BE2C (cell line): ENCODE measurements at regions not wholly inside any gene's neighbourhood (a gene's known extent, or its start where the extent isn't known, plus 50 kb on each side); places are given as distances from the start of the nearest gene placed in this dataset.

Experiments used
- DNase-seq: peaks from one replicate; pipeline ENCODE4 v3.0.0-alpha.2; 2020
- H3K27me3 ChIP-seq: fragments of 250-450 bp; sonication (Bioruptor Pico); 2 replicates; pipeline ENCODE4 v1.5.1; 2020; ENCODE audit warnings: mild to moderate bottlenecking
- H3K36me3 ChIP-seq: fragments of 250-450 bp; sonication (Bioruptor Pico); 2 replicates; pipeline ENCODE4 v1.5.1; 2020; ENCODE audit warnings: mild to moderate bottlenecking
- H3K4me1 ChIP-seq: fragments of 250-450 bp; sonication (Bioruptor Pico); 2 replicates; pipeline ENCODE4 v1.5.1; 2020
- H3K4me3 ChIP-seq: 2 replicates; pipeline ENCODE4 v1.5.1; 2011; ENCODE audit warnings: low read depth, low read length
- H3K9me3 ChIP-seq: fragments of 250-450 bp; sonication (Bioruptor Pico); 2 replicates; pipeline ENCODE4 v1.5.1; 2020
- TF ChIP-seq, protein P1 (sequence below): IDR thresholded peaks from 2 replicates; pipeline ENCODE4 v1.5.1; 2012; ENCODE audit warnings: mild to moderate bottlenecking, low read depth, low read length

DNA sequence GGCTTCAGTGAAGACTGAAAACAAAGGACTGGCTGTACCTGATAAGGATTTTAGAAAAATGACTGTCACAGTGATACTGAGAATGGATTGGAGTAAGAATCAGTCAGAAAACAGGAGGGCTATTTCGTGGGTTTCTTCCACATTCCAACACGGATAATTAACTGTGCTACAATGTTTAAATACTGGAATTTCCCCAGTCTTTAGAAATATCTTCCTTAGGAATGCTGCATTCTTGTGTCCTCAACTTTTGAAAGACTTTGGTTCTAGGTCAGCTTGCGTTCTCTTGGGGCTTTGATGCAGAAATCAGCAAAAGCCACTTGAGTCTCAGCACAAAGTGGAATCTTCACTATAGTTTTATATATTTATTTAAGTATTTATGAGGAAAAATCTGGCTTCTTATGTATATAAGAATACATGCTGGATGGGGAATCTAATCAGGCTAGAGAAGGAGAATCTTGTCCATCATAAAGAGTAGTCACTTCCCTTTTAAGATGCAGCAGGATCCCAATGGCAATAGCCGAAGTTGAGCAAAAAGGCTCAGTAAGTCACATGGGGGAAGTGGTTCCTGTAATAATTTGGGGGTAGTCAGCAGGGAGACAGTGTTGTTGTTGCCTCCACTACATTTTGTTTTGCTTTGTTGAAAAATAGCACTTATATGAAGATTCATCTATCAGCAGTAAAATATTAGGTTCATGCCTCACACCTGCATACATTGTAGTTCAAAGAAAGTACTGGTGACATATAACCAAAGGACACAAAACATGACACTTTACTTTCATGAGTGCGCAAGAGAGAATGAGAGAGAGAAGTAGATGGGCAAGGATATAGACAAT is 86.0 kb downstream of the CH25H start:
- TF ChIP-seq, protein P1, sequence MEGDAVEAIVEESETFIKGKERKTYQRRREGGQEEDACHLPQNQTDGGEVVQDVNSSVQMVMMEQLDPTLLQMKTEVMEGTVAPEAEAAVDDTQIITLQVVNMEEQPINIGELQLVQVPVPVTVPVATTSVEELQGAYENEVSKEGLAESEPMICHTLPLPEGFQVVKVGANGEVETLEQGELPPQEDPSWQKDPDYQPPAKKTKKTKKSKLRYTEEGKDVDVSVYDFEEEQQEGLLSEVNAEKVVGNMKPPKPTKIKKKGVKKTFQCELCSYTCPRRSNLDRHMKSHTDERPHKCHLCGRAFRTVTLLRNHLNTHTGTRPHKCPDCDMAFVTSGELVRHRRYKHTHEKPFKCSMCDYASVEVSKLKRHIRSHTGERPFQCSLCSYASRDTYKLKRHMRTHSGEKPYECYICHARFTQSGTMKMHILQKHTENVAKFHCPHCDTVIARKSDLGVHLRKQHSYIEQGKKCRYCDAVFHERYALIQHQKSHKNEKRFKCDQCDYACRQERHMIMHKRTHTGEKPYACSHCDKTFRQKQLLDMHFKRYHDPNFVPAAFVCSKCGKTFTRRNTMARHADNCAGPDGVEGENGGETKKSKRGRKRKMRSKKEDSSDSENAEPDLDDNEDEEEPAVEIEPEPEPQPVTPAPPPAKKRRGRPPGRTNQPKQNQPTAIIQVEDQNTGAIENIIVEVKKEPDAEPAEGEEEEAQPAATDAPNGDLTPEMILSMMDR: no peak
- H3K4me1 ChIP-seq: no peaks in the 10 kb centered on the region

DNA sequence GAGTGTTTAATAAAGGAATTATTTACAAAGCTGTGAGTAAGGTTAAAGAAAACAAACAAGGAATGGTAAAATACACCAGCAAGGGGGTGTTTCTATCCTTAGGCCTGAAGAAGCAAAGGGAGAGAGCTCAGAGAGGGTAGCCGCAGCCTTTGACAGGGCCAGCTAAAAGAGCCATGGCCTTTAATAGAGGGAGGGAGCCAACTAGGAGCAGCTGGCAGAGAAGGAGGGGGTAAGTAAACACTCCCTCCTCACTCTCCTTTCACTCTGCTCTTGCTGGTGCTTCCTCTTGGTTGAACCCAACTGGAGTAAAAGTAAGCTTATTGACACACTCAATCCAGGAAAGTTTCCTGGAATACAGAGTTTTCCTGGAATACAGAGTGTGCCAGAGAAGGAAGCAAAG is 87.5 kb downstream of the CH25H start:
- H3K27me3 ChIP-seq: no peaks in the 10 kb centered on the region
- no peaks in the 10 kb centered on the region for H3K36me3 ChIP-seq
- H3K4me1 ChIP-seq: no peaks in the 10 kb centered on the region
- no peaks in the 10 kb centered on the region for H3K9me3 ChIP-seq
- TF ChIP-seq, protein P1: no peak
- no peak overlapping the region for H3K4me3 ChIP-seq
- no peak for DNase-seq

More for the DNA sequence above, 86.0 kb downstream of the CH25H start:
- Histone ChIP-seq H3K27me3 (no peaks in the 10 kb centered on the region), H3K9me3 (no peaks in the 10 kb centered on the region), H3K4me3 (no peak overlapping the region), H3K36me3 (no peaks in the 10 kb centered on the region)
- no peak for DNase-seq

DNA sequence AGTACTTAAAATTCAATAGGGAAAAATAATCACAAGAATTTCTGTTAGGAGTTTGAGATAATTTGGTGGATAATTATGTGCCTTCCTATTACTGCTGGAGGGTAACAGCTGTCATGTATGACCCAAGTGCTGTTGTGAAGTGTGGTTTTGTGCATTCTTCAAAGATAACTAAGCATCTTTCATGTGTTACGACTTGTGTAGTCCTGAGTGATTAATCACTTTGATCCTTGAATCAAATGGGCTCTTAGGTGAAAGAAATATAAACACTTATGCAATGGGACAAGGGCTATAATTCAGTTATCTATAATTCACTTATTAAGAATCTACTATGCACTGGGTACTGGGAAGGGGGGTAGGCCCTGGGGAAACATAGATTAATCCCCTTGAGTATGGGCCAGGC is 89.0 kb downstream of the CH25H start:
- Histone ChIP-seq H3K4me1 (no peaks in the 10 kb centered on the region), H3K27me3 (no peaks in the 10 kb centered on the region), H3K36me3 (no peaks in the 10 kb centered on the region), H3K4me3 (no peak overlapping the region), H3K9me3 (no peaks in the 10 kb centered on the region)
- no peak for DNase-seq
- TF ChIP-seq, protein P1: no peak

GRCh38 chr10:89115876-89116627 is 91.1 kb downstream of the CH25H start:
- H3K4me1 ChIP-seq: no peaks in the 10 kb centered on the region

DNA sequence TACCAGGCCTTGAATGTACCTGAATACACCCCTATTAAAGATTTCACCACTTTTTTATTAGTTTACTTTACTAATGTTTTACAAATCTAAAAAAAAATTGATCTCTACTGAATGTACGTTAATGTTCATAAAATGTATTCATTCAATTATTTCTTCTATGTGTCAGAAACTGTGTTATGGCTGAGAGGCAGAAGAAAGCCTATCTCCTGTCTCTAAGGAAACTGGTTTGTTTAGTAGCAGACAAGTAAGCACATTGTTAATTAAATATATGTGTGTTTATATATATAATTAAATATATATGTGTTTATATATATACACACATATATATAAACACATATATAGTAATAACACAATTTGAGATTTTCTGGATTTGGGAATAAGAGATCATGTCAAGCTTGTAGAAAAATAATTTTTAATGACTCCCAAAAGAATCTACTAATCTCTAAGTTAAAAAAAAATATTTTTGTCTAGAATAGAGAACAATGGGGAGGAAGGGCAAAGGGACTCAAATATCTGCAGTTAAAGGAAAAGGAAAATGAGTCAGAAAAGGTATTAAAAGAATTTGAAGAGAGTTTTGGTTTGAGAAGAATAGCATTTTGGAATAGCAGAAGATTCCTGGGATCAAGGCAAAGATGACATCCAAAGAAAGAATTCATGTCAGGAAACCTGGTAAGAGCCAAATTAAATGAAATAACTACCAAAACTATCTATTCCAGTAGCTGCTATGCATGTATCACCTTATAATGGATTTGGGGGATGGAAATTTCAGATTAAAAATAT is 92.1 kb downstream of the CH25H start:
- TF ChIP-seq, protein P1: no peak
- Histone ChIP-seq H3K36me3 (no peaks in the 10 kb centered on the region), H3K4me1 (no peaks in the 10 kb centered on the region), H3K4me3 (no peak overlapping the region), H3K9me3 (no peaks in the 10 kb centered on the region), H3K27me3 (no peaks in the 10 kb centered on the region)
- DNase-seq: no peak

More at GRCh38 chr10:89115876-89116627, 91.1 kb downstream of the CH25H start:
- TF ChIP-seq, protein P1: no peak
- no peak for DNase-seq
- Histone ChIP-seq H3K4me3 (no peak overlapping the region), H3K36me3 (no peaks in the 10 kb centered on the region), H3K27me3 (no peaks in the 10 kb centered on the region), H3K9me3 (no peaks in the 10 kb centered on the region)
